ENCODE measurements at regions not wholly inside any gene's neighbourhood (a gene's known extent, or its start where the extent isn't known, plus 50 kb on each side); places are given as distances from the start of the nearest gene placed in this dataset.

DNA sequence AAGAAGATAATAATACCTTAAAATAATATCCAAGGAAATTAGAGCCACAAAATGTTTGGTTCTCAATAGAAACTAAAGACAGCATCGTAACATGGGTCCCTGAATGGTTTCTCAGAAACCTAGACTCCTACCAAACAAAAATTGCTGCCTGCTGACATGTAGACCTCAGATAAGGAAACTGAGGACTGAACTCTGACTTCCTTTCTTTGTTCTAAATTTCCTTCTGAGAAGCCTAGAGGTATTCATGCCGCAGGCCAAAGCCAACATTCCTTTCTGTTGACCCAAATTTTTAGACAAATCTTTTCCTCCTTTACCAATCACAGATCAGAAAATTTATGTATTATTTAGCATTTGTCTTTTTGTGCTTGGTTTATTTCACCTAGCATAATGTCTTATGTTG lies 816.7 kb upstream of the PHF14 start:
- no peak overlapping the region for H3K9ac ChIP-seq (ENCODE audit: low read length)
- intact Hi-C loops (cut with micrococcal nuclease) = no loop called here
- ChIA-PET POLR2A (no interaction called here), CTCF (no interaction called here), RAD21 (ENCODE audit: low non-redundant PET in 1 of 2, low total read pairs in 2 of 2, uncharacterized antibody in 2 of 2, unreplicated experiment in 2 of 2) (no interaction called here)
- H4K20me1 ChIP-seq (ENCODE audit: insufficient read depth) = no peaks in the 10 kb centered on the region
- H3K36me3 ChIP-seq (ENCODE audit: control insufficient read depth in 1 of 2, insufficient read depth in 2 of 2, low read length in 2 of 2) = no peaks in the 10 kb centered on the region
- no peak for ATAC-seq
- no peaks in the 10 kb centered on the region; a peak in 2 of 4 replicates for H3K9me3 ChIP-seq (ENCODE audit: control insufficient read depth in 1 of 2, insufficient read depth in 1 of 2, low read depth in 1 of 2, low read length in 2 of 2)
- no peak overlapping the region for H2AFZ ChIP-seq (ENCODE audit: low read depth, low read length, poor library complexity, severe bottlenecking)
- no peaks in the 10 kb centered on the region for H3K4me1 ChIP-seq (ENCODE audit: control insufficient read depth in 1 of 2, insufficient read depth in 2 of 2, low read length in 2 of 2)
- H3K9me2 ChIP-seq (ENCODE audit: insufficient read depth) = no peaks in the 10 kb centered on the region
- no peak overlapping the region for H3K27ac ChIP-seq (ENCODE audit: low read depth, low read length)
- no peak overlapping the region for H3K4me3 ChIP-seq (replicated peaks in 1 of 2; ENCODE audit: low read depth in 1 of 2, low read length in 2 of 2)
- H3K79me2 ChIP-seq (ENCODE audit: insufficient read depth, low read length) = no peaks in the 10 kb centered on the region
- BruUV-seq (replicated peaks) = no TSS peak
- H3K4me2 ChIP-seq (ENCODE audit: low read length) = no peak overlapping the region
- TF ChIP-seq EGR1 (IDR thresholded peaks at IDR 0.05; ENCODE audit: low read depth) (no peak), SP1 (IDR thresholded peaks at IDR 0.05; ENCODE audit: low read depth) (no peak), CEBPB (IDR thresholded peaks at IDR 0.05; ENCODE audit: low read depth) (no peak)
- DNase-seq (ENCODE audit: low read depth, low spot score) = no peak
- H3K27me3 ChIP-seq (ENCODE audit: insufficient read depth, low read length) = no peaks in the 10 kb centered on the region

DNA sequence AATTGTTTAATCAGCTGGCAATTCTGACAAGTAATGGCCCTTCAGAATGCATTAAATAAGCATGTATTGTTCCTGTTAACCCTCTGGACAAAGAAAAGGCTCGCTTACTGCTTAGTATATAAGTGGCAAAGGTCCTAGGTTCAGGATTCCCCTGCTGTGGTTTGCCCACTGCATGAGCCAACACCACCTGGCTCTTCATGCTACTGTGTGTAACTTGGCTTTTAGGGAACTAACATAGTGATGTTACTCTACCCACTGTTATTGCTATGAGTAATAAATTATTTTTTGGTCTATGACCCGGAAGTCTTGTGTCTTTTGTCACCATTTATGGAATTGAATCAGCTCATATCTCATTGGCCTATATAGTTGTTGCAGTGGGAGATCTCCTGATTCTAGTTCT lies 791.7 kb upstream of the PHF14 start:
- no peaks in the 10 kb centered on the region for H3K4me1 ChIP-seq (ENCODE audit: control insufficient read depth in 1 of 2, insufficient read depth in 2 of 2, low read length in 2 of 2)
- no peak overlapping the region for H3K4me3 ChIP-seq (replicated peaks in 1 of 2; ENCODE audit: low read depth in 1 of 2, low read length in 2 of 2)
- no peaks in the 10 kb centered on the region for H4K20me1 ChIP-seq (ENCODE audit: insufficient read depth)
- H2AFZ ChIP-seq (ENCODE audit: low read depth, low read length, poor library complexity, severe bottlenecking) = no peak overlapping the region
- no TSS peak for BruUV-seq (replicated peaks)
- ATAC-seq = no peak
- intact Hi-C loops (cut with micrococcal nuclease) = no loop called here
- DNase-seq (ENCODE audit: low read depth, low spot score) = no peak
- no peak overlapping the region for H3K4me2 ChIP-seq (ENCODE audit: low read length)
- no peaks in the 10 kb centered on the region for H3K79me2 ChIP-seq (ENCODE audit: insufficient read depth, low read length)
- H3K9me3 ChIP-seq (ENCODE audit: control insufficient read depth in 1 of 2, insufficient read depth in 1 of 2, low read depth in 1 of 2, low read length in 2 of 2) = peaks cover 3 to 11% of the 10 kb centered on the region in 2 experiments; a peak in 3 of 4 replicates
- H3K9ac ChIP-seq (ENCODE audit: low read length) = no peak overlapping the region
- no peaks in the 10 kb centered on the region for H3K27me3 ChIP-seq (ENCODE audit: insufficient read depth, low read length)
- no peak overlapping the region for H3K27ac ChIP-seq (ENCODE audit: low read depth, low read length)
- TF ChIP-seq CBX3 (IDR thresholded peaks at IDR 0.05; ENCODE audit: low read depth) = no peak
- TF ChIP-seq JUND (IDR thresholded peaks at IDR 0.05) = no peak
- TF ChIP-seq, protein P1, sequence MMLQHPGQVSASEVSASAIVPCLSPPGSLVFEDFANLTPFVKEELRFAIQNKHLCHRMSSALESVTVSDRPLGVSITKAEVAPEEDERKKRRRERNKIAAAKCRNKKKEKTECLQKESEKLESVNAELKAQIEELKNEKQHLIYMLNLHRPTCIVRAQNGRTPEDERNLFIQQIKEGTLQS (IDR thresholded peaks at IDR 0.05) = no peak
- no peak for TF ChIP-seq CEBPB (IDR thresholded peaks at IDR 0.05; ENCODE audit: low read depth)
- TF ChIP-seq RAD21 (IDR thresholded peaks at IDR 0.05; ENCODE audit: low read depth) = no peak
- TF ChIP-seq SIN3A (IDR thresholded peaks at IDR 0.05; ENCODE audit: low read depth) = no peak
- TF ChIP-seq SRF (IDR thresholded peaks at IDR 0.05; ENCODE audit: low read depth) = no peak
- H3K36me3 ChIP-seq (ENCODE audit: control insufficient read depth in 1 of 2, insufficient read depth in 2 of 2, low read length in 2 of 2) = no peaks in the 10 kb centered on the region
- POLR2A ChIA-PET = no interaction called here
- RAD21 ChIA-PET (ENCODE audit: low non-redundant PET in 1 of 2, low total read pairs in 2 of 2, uncharacterized antibody in 2 of 2, unreplicated experiment in 2 of 2) = no interaction called here
- CTCF ChIA-PET = no interaction called here
- no peaks in the 10 kb centered on the region for H3K9me2 ChIP-seq (ENCODE audit: insufficient read depth)
